DND-41 (cell line): ENCODE measurements at regions not wholly inside any gene's neighbourhood (a gene's known extent, or its start where the extent isn't known, plus 50 kb on each side); places are given as distances from the start of the nearest gene placed in this dataset.
A peak's percentile ranks its signal among the peaks of the same experiment; 100 is the strongest.
"Not testable (repeated sequence)": the region's sequence is repeated elsewhere in the genome, so short reads cannot be mapped to it uniquely, and the experiment has no call there.

ENCODE experiments used
- ATAC-seq: fragments of 200-7000 bp; cut with Tn5 transposase; 3 replicates; pipeline ENCODE4 v1.9.1; 2021; ENCODE audit warnings: low read depth; ENCODE audit not compliant: insufficient read depth
- DNase-seq: peaks from one replicate; pipeline ENCODE4 v3.0.0-alpha.2; 2020
- H2AFZ ChIP-seq: 2 replicates; pipeline ENCODE4 v1.6.0; 2012; ENCODE audit warnings: low read depth, low read length
- H3K27ac ChIP-seq: 2 replicates; pipeline ENCODE4 v1.5.1; 2012; ENCODE audit warnings: low read length, inconsistent platforms
- H3K27me3 ChIP-seq: fragments of 200-600 bp; sonication (generic); 2 replicates; pipeline ENCODE4 v1.6.0; 2012; ENCODE audit warnings: low read length, mild to moderate bottlenecking, inconsistent platforms; ENCODE audit not compliant: insufficient read depth, poor library complexity
- H3K36me3 ChIP-seq: 2 replicates; pipeline ENCODE4 v1.5.1; 2012; ENCODE audit warnings: low read length, inconsistent platforms; ENCODE audit not compliant: insufficient read depth
- H3K4me1 ChIP-seq: 2 replicates; pipeline ENCODE4 v1.5.1; 2012; ENCODE audit warnings: mild to moderate bottlenecking, low read length; ENCODE audit not compliant: insufficient read depth
- H3K4me2 ChIP-seq: 2 replicates; pipeline ENCODE4 v1.6.0; 2012; ENCODE audit warnings: mild to moderate bottlenecking, moderate library complexity, low read length, inconsistent platforms; ENCODE audit not compliant: insufficient read depth
- H3K4me3 ChIP-seq, 2 experiments: fragments of 200-600 bp in 1 of 2; shearing (Covaris generic) in 1 of 2; 2 replicates each; pipeline ENCODE4 v1.5.1; 2012 to 2016; ENCODE audit warnings: inconsistent platforms in 2 of 2, low read length in 2 of 2, mild to moderate bottlenecking in 2 of 2, low read depth in 1 of 2, moderate library complexity in 1 of 2
- H3K79me2 ChIP-seq: 2 replicates; pipeline ENCODE4 v1.6.0; 2012; ENCODE audit warnings: low read length, inconsistent platforms; ENCODE audit not compliant: insufficient read depth
- H3K9ac ChIP-seq: 2 replicates; pipeline ENCODE4 v1.6.0; 2012; ENCODE audit warnings: low read depth, mild to moderate bottlenecking, inconsistent platforms, low read length, moderate library complexity
- H3K9me3 ChIP-seq: 2 replicates; pipeline ENCODE4 v1.5.1; 2012; ENCODE audit warnings: low read length, moderate library complexity, mild to moderate bottlenecking, inconsistent platforms; ENCODE audit not compliant: insufficient read depth, severe bottlenecking
- H4K20me1 ChIP-seq: 2 replicates; pipeline ENCODE4 v1.6.0; 2012; ENCODE audit warnings: low read length; ENCODE audit not compliant: insufficient read depth

- not testable (repeated sequence) for H3K4me3 ChIP-seq, ATAC-seq, H3K9me3 ChIP-seq, H3K27me3 ChIP-seq, H4K20me1 ChIP-seq, H2AFZ ChIP-seq, H3K4me2 ChIP-seq, H3K27ac ChIP-seq, H3K36me3 ChIP-seq, DNase-seq, H3K4me1 ChIP-seq, H3K79me2 ChIP-seq, H3K9ac ChIP-seq
Observed at GRCh38 chr1:224040006-224040405, 73.9 kb upstream of the FBXO28 start.

- not testable (repeated sequence) for DNase-seq, H4K20me1 ChIP-seq, H3K27ac ChIP-seq
Observed at GRCh38 chr1:224038832-224039231, 75.1 kb upstream of the FBXO28 start.

GRCh38 chr1:224037362-224037761, 76.5 kb upstream of the FBXO28 start:
- not testable (repeated sequence) for H3K79me2 ChIP-seq, H3K36me3 ChIP-seq, H3K4me1 ChIP-seq, H4K20me1 ChIP-seq, ATAC-seq, H2AFZ ChIP-seq, H3K4me3 ChIP-seq, H3K9ac ChIP-seq, H3K4me2 ChIP-seq, H3K27me3 ChIP-seq, H3K9me3 ChIP-seq, DNase-seq, H3K27ac ChIP-seq

More at GRCh38 chr1:224038832-224039231, 75.1 kb upstream of the FBXO28 start:
- H3K4me3 ChIP-seq, H3K4me2 ChIP-seq, H3K9me3 ChIP-seq, H3K79me2 ChIP-seq, H2AFZ ChIP-seq, H3K36me3 ChIP-seq, ATAC-seq, H3K9ac ChIP-seq, H3K4me1 ChIP-seq, H3K27me3 ChIP-seq: not testable (repeated sequence)

- not testable (repeated sequence) for H3K36me3 ChIP-seq, H3K4me2 ChIP-seq, H3K27ac ChIP-seq, H3K27me3 ChIP-seq, H3K9ac ChIP-seq, DNase-seq, H3K4me1 ChIP-seq, H3K4me3 ChIP-seq, ATAC-seq, H2AFZ ChIP-seq, H4K20me1 ChIP-seq, H3K79me2 ChIP-seq, H3K9me3 ChIP-seq
Observed at GRCh38 chr1:224032608-224033276, 81.2 kb upstream of the FBXO28 start.

- ATAC-seq, result peak; percentile 44; the same call in 1 of the 3 replicates
- not testable (repeated sequence) for H3K79me2 ChIP-seq, H3K4me1 ChIP-seq, H3K27ac ChIP-seq, H3K27me3 ChIP-seq, H2AFZ ChIP-seq, DNase-seq, H3K4me3 ChIP-seq, H3K36me3 ChIP-seq, H3K9ac ChIP-seq, H4K20me1 ChIP-seq, H3K9me3 ChIP-seq, H3K4me2 ChIP-seq
Observed at GRCh38 chr1:224031986-224032385, 81.9 kb upstream of the FBXO28 start.

GRCh38 chr1:224030257-224030656, 83.7 kb upstream of the FBXO28 start:
- not testable (repeated sequence) for H3K4me3 ChIP-seq, H3K27me3 ChIP-seq, H3K9me3 ChIP-seq, H3K36me3 ChIP-seq, H3K9ac ChIP-seq, H2AFZ ChIP-seq, H3K27ac ChIP-seq, DNase-seq, H4K20me1 ChIP-seq, H3K4me2 ChIP-seq, H3K4me1 ChIP-seq, H3K79me2 ChIP-seq
- ATAC-seq, result peak; percentile 60; the same call in 2 of the 3 replicates

GRCh38 chr1:224029286-224030025, 84.5 kb upstream of the FBXO28 start:
- H2AFZ ChIP-seq, H3K27me3 ChIP-seq, H3K79me2 ChIP-seq, H3K36me3 ChIP-seq, H3K4me3 ChIP-seq, H3K4me2 ChIP-seq, H4K20me1 ChIP-seq, H3K9me3 ChIP-seq, H3K9ac ChIP-seq, H3K27ac ChIP-seq, DNase-seq, ATAC-seq, H3K4me1 ChIP-seq: not testable (repeated sequence)

GRCh38 chr1:224028802-224029201, 85.1 kb upstream of the FBXO28 start:
- not testable (repeated sequence) for H3K4me2 ChIP-seq, H2AFZ ChIP-seq, H3K27ac ChIP-seq, H3K27me3 ChIP-seq, H3K4me3 ChIP-seq, H3K79me2 ChIP-seq, H3K9me3 ChIP-seq, H4K20me1 ChIP-seq, DNase-seq, H3K9ac ChIP-seq, ATAC-seq, H3K36me3 ChIP-seq, H3K4me1 ChIP-seq
